GM19023 (cell line): ENCODE measurements at regions not wholly inside any gene's neighbourhood (a gene's known extent, or its start where the extent isn't known, plus 50 kb on each side); places are given as distances from the start of the nearest gene placed in this dataset.

Source experiments
- ATAC-seq: cut with Tn5 transposase; IDR thresholded peaks from one replicate; pipeline ENCODE4 v1.9.1; 2021; ENCODE audit warnings: mild to moderate bottlenecking, moderate library complexity; ENCODE audit not compliant: unreplicated experiment

- ATAC-seq, result no peak
Measured at GRCh38 chr9:129490583-129491486, 130.1 kb downstream of the C9orf50 start.

GRCh38 chr9:129489838-129490582, 130.9 kb downstream of the C9orf50 start:
- no peak for ATAC-seq

GRCh38 chr9:129487658-129488483, 133.0 kb downstream of the C9orf50 start:
- ATAC-seq, result no peak

GRCh38 chr9:129486756-129487657, 133.9 kb downstream of the C9orf50 start:
- ATAC-seq, result no peak

- ATAC-seq, result no peak
Measured at GRCh38 chr9:129485145-129485774, 135.6 kb downstream of the C9orf50 start.

- ATAC-seq, result no peak
Measured at GRCh38 chr9:129484352-129485000, 136.4 kb downstream of the C9orf50 start.

GRCh38 chr9:129483415-129484351, 137.2 kb downstream of the C9orf50 start:
- ATAC-seq, result no peak

GRCh38 chr9:129482521-129483414, 138.1 kb downstream of the C9orf50 start:
- ATAC-seq, result no peak

- ATAC-seq, result no peak
Measured at GRCh38 chr9:129481810-129482511, 138.9 kb downstream of the C9orf50 start.

GRCh38 chr9:129481424-129481809, 139.5 kb downstream of the C9orf50 start:
- ATAC-seq, result no peak

GRCh38 chr9:129480745-129481144, 140.2 kb downstream of the C9orf50 start:
- ATAC-seq, result no peak

GRCh38 chr9:129480227-129480626, 140.7 kb downstream of the C9orf50 start:
- ATAC-seq, result no peak

GRCh38 chr9:129479631-129480011, 141.3 kb downstream of the C9orf50 start:
- no peak for ATAC-seq

- ATAC-seq, result no peak
Measured at GRCh38 chr9:129478961-129479630, 141.8 kb downstream of the C9orf50 start.

GRCh38 chr9:129478461-129478860, 142.4 kb downstream of the C9orf50 start:
- ATAC-seq, result no peak
